Hematopoietic multipotent progenitor cell (in vitro differentiated cells): ENCODE measurements at regions not wholly inside any gene's neighbourhood (a gene's known extent, or its start where the extent isn't known, plus 50 kb on each side); places are given as distances from the start of the nearest gene placed in this dataset.
"Not testable (repeated sequence)": the region's sequence is repeated elsewhere in the genome, so short reads cannot be mapped to it uniquely, and the experiment has no call there.

ENCODE experiments used
- DNase-seq, 3 donors: peaks; one replicate each; pipeline ENCODE4 v3.0.0-alpha.2; 2011 to 2015; ENCODE audit warnings: low read depth in 2 of 3, low spot score in 2 of 3

DNA sequence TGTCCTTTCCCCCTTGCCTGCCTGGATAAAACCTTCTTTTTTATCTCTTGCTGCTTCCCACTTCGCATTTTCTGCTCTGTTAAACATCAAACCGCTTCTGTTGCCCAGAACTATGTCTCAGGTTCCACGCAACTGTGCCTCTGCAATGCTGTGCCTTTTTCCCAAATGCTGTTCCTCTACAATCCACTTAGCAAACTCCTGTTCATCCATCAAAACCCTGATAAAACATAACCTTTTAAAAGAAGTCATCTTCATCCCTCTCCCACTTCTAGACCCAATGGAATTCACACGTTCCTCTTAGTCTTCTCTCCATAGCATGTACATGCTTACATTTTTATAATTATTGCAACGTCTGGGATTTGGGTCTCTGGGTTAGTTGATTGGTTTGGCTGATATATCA lies 111.9 kb upstream of the RRN3 start:
- not testable (repeated sequence) for DNase-seq

DNA sequence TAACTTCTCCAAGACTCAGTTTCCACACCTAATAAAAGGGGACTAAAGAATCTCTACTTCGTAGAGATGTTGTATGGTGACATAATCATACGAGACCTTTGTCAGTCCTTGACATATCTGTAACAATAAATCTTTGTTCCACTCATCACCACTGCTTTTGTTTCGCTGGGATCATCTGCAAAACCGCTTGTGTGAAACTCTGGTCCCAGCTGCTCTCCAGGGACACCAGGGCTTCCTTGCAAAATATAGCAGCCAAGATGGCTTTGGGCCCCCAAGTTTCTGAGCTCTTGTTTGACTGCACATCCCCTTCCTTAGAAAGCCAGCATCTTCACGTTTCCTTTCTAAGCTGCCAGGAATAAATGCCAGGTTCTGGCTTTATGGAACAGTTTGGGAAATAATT lies 110.5 kb upstream of the RRN3 start:
- not testable (repeated sequence) for DNase-seq

DNA sequence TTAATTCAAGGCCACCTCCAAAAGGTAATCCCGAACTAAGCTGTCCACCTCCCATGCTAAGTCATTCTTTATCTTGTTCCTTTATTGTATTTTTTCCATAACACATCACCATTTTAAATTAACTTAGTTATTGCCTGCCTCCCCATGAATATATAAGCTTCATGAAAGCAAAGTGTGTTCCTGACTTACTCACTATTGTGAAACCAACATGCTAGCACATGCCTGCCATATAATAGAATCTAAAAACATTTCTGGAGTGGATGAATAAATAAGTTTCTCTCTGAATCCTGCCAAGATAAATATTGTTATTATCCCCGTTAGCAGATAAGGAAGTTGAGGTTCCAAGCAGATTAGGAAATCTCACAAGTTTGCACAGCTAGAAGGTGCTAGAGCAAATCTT lies 98.7 kb upstream of the RRN3 start:
- not testable (repeated sequence) for DNase-seq

DNA sequence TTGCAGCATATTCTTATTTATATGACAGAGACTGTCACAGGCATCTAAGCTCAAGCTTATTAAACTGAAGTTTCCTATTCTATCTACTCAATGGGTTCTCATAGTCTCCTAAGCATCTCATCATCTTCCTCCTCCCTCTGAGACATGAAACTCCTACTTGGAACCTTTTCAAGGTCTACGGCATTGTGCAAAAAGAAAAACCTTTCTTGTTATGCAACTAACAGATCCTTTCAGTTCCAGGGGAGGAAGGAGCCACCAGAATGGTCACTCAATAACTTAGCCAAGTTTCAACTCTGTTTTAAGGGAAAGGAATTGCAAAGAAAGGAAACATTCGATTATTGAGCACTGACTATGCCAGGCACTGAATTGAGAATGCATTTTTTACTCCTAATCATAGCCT lies 98.1 kb upstream of the RRN3 start:
- not testable (repeated sequence) for DNase-seq

DNA sequence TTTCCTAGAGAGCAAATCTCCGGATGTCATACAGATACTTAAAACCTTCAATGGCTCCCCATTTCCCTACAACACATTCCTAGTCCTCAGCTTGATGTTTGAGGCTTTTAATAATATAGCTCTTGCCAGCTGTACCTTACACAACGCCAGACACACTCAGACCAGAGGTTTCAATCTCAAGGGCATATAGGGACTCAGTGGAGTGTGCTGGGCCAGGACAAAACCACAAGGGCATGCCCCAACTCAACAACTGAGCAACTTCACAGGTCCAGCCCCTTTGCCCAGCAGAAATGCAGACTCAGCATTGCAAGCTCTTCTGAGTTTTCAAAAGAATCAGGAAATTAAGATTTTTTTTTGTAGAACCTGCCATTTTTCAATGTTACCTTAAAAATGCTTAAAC lies 95.4 kb upstream of the RRN3 start:
- DNase-seq, result not testable (repeated sequence)
